Naive B cell (primary cell): ENCODE measurements at regions not wholly inside any gene's neighbourhood (a gene's known extent, or its start where the extent isn't known, plus 50 kb on each side); places are given as distances from the start of the nearest gene placed in this dataset.
A peak's percentile ranks its signal among the peaks of the same experiment; 100 is the strongest.

Experiments used
- ATAC-seq, 2 donors: fragments of 150-1000 bp; cut with Tn5 transposase; 2 replicates each; pipeline ENCODE4 v1.10.0; 2021; ENCODE audit warnings: low read depth in 2 of 2, mild to moderate bottlenecking in 2 of 2, moderate library complexity in 2 of 2
- DNase-seq: peaks from one replicate; pipeline ENCODE4 v3.0.0; 2022
- H3K27ac Mint-ChIP-seq, 6 donors: one replicate each; pipeline ENCODE4 v1.8.0; 2020 to 2022; ENCODE audit warnings: mild to moderate bottlenecking in 6 of 6, mixed read lengths in 6 of 6, moderate library complexity in 5 of 6, inconsistent platforms in 2 of 6
- H3K27me3 Mint-ChIP-seq, 3 donors: one replicate each; pipeline ENCODE4 v1.8.0; 2021 to 2022; ENCODE audit warnings: mixed read lengths in 3 of 3, mild to moderate bottlenecking in 1 of 3
- H3K36me3 Mint-ChIP-seq, 2 donors: one replicate each; pipeline ENCODE4 v1.8.0; 2020 to 2022; ENCODE audit warnings: mixed read lengths in 2 of 2, inconsistent platforms in 1 of 2, mild to moderate bottlenecking in 1 of 2
- H3K4me1 Mint-ChIP-seq, 3 donors: one replicate each; pipeline ENCODE4 v1.8.0; 2020 to 2022; ENCODE audit warnings: mixed read lengths in 3 of 3, inconsistent platforms in 1 of 3, mild to moderate bottlenecking in 1 of 3, moderate library complexity in 1 of 3
- H3K4me3 Mint-ChIP-seq, 8 donors: one replicate each; pipeline ENCODE4 v1.8.0; 2020 to 2022; ENCODE audit warnings: mild to moderate bottlenecking in 8 of 8, mixed read lengths in 8 of 8, moderate library complexity in 8 of 8, inconsistent platforms in 2 of 8
- H3K9me3 Mint-ChIP-seq, 7 donors: one replicate each; pipeline ENCODE4 v1.8.0; 2020 to 2022; ENCODE audit warnings: mixed read lengths in 7 of 7, mild to moderate bottlenecking in 5 of 7, inconsistent platforms in 2 of 7, moderate library complexity in 1 of 7

DNA sequence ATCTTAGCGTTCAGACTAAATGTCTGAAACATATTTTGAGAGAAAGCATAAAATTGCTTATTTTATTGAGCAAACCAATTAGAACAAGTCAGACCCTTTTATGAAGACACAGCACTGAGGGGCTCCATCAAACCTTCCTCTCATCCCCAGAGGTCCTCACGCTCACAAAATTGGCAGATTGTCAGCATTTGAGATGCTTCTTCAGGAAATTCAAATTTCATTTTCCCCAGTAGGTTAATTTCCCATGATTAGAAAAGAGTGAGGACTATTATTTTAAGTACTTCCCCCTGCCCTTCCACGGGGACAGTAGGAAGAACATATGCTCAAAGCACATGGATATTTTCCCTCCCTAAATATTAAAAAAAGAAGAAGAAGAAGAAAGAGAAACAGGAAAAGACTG, 851.8 kb downstream of the BRD1 start:
- Mint-ChIP-seq H3K27me3 (peaks cover 12 to 38% (median 14%) of the 10 kb centered on the region in 3 donors), H3K4me1 (no peaks in the 10 kb centered on the region), H3K9me3 (peaks cover 0 to 13% (median 4%) of the 10 kb centered on the region in 7 donors), H3K27ac (no peak overlapping the region), H3K4me3 (no peak overlapping the region), H3K36me3 (peaks cover 0 to 8% of the 10 kb centered on the region in 2 donors)
- no peak for DNase-seq
- ATAC-seq, result no peak

GRCh38 chr22:48975316-48975741, 852.3 kb downstream of the BRD1 start:
- no peak overlapping the region for H3K27ac Mint-ChIP-seq
- no peak for DNase-seq
- H3K9me3 Mint-ChIP-seq, result peaks cover 0 to 13% (median 4%) of the 10 kb centered on the region in 7 donors
- no peak for ATAC-seq
- H3K4me1 Mint-ChIP-seq, result no peaks in the 10 kb centered on the region
- H3K4me3 Mint-ChIP-seq, result no peak overlapping the region
- peaks cover 0 to 8% of the 10 kb centered on the region in 2 donors for H3K36me3 Mint-ChIP-seq
- H3K27me3 Mint-ChIP-seq, result peaks cover 8 to 40% (median 12%) of the 10 kb centered on the region in 3 donors

- Mint-ChIP-seq H3K36me3 (peaks cover 0 to 8% of the 10 kb centered on the region in 2 donors), H3K27me3 (peaks cover 4 to 40% (median 12%) of the 10 kb centered on the region in 3 donors), H3K4me1 (no peaks in the 10 kb centered on the region), H3K4me3 (no peak overlapping the region), H3K27ac (no peak overlapping the region), H3K9me3 (peaks cover 0 to 13% (median 4%) of the 10 kb centered on the region in 7 donors)
- DNase-seq (no peak), ATAC-seq (no peak)
These were observed 853.0 kb downstream of the BRD1 start for GRCh38 chr22:48974443-48975315.

- Mint-ChIP-seq H3K9me3 (peaks cover 0 to 5% (median 1%) of the 10 kb centered on the region in 7 donors), H3K27me3 (peaks cover 4 to 37% (median 12%) of the 10 kb centered on the region in 3 donors), H3K27ac (no peak overlapping the region), H3K4me1 (no peaks in the 10 kb centered on the region), H3K4me3 (no peak overlapping the region), H3K36me3 (peaks cover 0 to 3% of the 10 kb centered on the region in 2 donors)
- DNase-seq, result no peak
- no peak for ATAC-seq
These were observed 854.0 kb downstream of the BRD1 start for GRCh38 chr22:48973694-48974041.

DNA sequence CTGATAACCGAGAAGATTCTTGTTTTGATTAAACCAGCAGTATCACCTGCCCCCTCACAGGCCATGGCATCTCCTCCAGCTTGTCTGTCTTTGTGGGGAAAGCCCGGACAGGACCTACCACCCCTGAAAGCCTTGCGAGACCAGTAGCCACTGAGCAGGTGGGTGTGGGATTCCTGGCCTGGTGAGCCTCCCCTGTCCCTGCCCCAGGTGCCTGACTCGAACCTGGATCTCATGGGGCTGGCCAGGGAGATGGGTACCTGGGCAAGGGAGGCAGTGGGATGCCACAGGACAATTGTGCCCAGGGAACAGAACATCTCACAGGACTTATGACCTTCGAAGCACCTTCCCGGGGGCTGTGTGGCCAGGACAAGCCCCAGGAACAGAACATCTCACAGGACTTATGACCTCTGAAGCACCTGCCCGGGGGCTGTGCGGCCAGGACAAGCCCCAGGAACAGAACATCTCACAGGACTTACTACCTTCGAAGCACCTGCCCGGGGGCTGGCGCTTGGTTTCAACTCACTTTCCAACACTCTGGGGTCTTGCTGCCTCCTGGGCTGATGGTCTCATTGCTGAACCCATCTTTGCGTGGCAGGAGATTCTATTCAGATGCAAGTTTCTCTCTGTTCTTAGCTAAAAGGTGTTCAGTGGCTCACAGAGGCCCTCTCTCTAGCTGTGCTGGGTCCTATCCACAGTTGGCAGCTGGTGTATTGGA, 854.5 kb downstream of the BRD1 start:
- no peaks in the 10 kb centered on the region for H3K36me3 Mint-ChIP-seq
- ATAC-seq, result no peak
- no peak overlapping the region for H3K27ac Mint-ChIP-seq

GRCh38 chr22:48968201-48968959, 859.3 kb downstream of the BRD1 start:
- Mint-ChIP-seq H3K27me3 (peaks cover 0 to 26% (median 7%) of the 10 kb centered on the region in 3 donors), H3K9me3 (peaks cover 0 to 13% (median 4%) of the 10 kb centered on the region in 7 donors), H3K27ac (no peak overlapping the region), H3K4me1 (no peaks in the 10 kb centered on the region), H3K36me3 (no peaks in the 10 kb centered on the region), H3K4me3 (no peak overlapping the region)
- DNase-seq (no peak), ATAC-seq (no peak)

More for the DNA sequence above, 854.5 kb downstream of the BRD1 start:
- Mint-ChIP-seq H3K4me1 (no peaks in the 10 kb centered on the region), H3K27me3 (peaks cover 4 to 35% (median 12%) of the 10 kb centered on the region in 3 donors), H3K4me3 (no peak overlapping the region), H3K9me3 (peaks cover 0 to 4% (median 0%) of the 10 kb centered on the region in 7 donors)
- no peak for DNase-seq

- Mint-ChIP-seq H3K4me3 (no peak overlapping the region), H3K27me3 (peaks cover 16 to 41% (median 38%) of the 10 kb centered on the region in 3 donors), H3K27ac (no peak overlapping the region), H3K36me3 (no peaks in the 10 kb centered on the region), H3K9me3 (peaks cover 0 to 18% (median 5%) of the 10 kb centered on the region in 7 donors), H3K4me1 (no peaks in the 10 kb centered on the region)
- DNase-seq (no peak), ATAC-seq (no peak)
These were observed 864.3 kb downstream of the BRD1 start for GRCh38 chr22:48963405-48963804.

DNA sequence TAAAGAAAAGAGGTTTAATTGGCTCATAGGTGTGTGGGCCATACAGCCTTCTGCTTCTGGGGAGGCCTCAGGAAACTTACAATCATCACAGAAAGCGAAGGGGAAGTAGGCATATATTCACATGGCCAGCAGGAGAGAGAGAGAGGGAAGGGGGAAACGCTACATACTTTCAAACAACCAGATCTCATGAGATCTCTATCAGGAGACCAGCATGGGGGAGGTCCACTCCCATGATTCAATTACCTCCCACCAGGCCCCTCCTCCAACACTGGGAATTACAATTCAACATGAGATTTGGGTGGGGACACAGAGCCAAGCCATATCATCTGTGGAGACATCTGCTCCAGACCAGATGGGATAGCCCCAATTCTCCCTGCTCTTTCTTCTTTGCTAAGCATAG, 866.0 kb downstream of the BRD1 start:
- Mint-ChIP-seq H3K36me3 (no peaks in the 10 kb centered on the region), H3K27me3 (peaks cover 17 to 41% (median 38%) of the 10 kb centered on the region in 3 donors), H3K4me1 (no peaks in the 10 kb centered on the region), H3K4me3 (no peak overlapping the region), H3K9me3 (peaks cover 0 to 18% (median 8%) of the 10 kb centered on the region in 7 donors), H3K27ac (no peak overlapping the region)
- ATAC-seq (no peak), DNase-seq (no peak)

DNA sequence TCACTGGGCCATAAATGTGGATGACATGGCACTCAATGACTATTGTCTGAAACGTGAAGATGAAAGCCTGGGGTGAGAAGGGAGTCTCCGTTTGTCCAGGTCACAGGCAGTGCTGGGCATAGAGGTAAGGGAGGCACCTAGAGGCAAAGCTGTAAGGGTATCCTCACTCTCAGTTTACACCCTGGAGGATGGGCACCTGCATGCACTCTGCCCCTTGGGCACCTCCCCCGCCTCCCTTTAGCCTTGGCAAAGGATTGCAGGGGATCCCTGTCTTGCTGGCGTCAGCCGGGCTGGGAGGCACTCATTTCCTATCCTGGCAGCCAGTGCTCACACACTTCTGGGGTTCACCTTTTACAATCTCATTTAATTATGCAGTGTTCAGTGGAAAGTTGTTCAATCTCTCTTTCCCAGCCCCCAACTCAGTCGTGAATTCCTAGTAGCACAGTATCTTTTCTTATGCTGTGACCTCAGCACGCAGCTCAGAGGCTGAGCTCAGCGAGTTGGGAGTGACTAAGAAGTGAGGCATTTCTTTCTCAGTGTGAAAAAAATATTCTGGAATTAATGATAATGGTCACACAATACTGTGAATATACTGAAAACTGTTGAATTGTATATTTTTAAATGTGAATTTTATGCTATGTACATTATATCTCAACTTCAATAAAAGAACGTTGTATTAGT, 866.6 kb downstream of the BRD1 start:
- DNase-seq (no peak), ATAC-seq (no peak)
- no peak overlapping the region for H3K4me3 Mint-ChIP-seq
- H3K27me3 Mint-ChIP-seq, result peaks cover 20 to 41% (median 38%) of the 10 kb centered on the region in 3 donors
- H3K4me1 Mint-ChIP-seq, result peaks cover 0 to 4% (median 0%) of the 10 kb centered on the region in 3 donors
- no peaks in the 10 kb centered on the region for H3K36me3 Mint-ChIP-seq
- no peak overlapping the region for H3K27ac Mint-ChIP-seq
- H3K9me3 Mint-ChIP-seq, result peaks cover 0 to 18% (median 11%) of the 10 kb centered on the region in 7 donors

GRCh38 chr22:48960576-48960975, 867.1 kb downstream of the BRD1 start:
- Mint-ChIP-seq H3K9me3 (peaks cover 0 to 18% (median 11%) of the 10 kb centered on the region in 7 donors), H3K4me3 (no peak overlapping the region), H3K4me1 (peaks cover 0 to 4% (median 0%) of the 10 kb centered on the region in 3 donors), H3K27ac (no peak overlapping the region), H3K27me3 (peaks cover 20 to 41% (median 38%) of the 10 kb centered on the region in 3 donors), H3K36me3 (no peaks in the 10 kb centered on the region)
- DNase-seq, result no peak
- no peak for ATAC-seq

- Mint-ChIP-seq H3K36me3 (no peaks in the 10 kb centered on the region), H3K27ac (no peak overlapping the region), H3K27me3 (peaks cover 20 to 41% (median 38%) of the 10 kb centered on the region in 3 donors), H3K9me3 (peaks cover 0 to 16% (median 11%) of the 10 kb centered on the region in 7 donors), H3K4me1 (peaks cover 0 to 4% (median 0%) of the 10 kb centered on the region in 3 donors), H3K4me3 (peak overlapping the region in 1 of 8 donors; percentile 25)
- no peak for ATAC-seq
- no peak for DNase-seq
These were observed 868.2 kb downstream of the BRD1 start for GRCh38 chr22:48959496-48959895.

DNA sequence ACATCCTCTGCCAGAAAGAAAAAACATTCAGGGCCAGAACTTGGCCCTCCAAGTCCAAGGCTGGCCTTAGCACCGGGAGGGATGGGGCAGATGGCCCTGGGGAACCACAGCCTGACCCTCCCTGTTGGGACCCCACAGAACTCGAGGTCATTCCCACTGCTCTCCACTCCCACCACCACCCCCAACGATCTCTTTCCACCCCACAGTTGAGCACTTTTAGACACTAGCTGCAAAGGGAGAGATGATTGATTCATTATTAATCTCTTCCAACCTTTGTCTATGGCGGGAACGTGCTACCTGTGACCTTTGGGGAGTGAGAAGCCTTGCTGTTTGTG, 869.7 kb downstream of the BRD1 start:
- DNase-seq, result no peak
- no peak overlapping the region for H3K4me3 Mint-ChIP-seq
- peaks cover 0 to 4% (median 0%) of the 10 kb centered on the region in 3 donors for H3K4me1 Mint-ChIP-seq
- ATAC-seq, result no peak
- no peaks in the 10 kb centered on the region for H3K36me3 Mint-ChIP-seq
- H3K9me3 Mint-ChIP-seq, result peaks cover 0 to 10% (median 2%) of the 10 kb centered on the region in 7 donors
- H3K27ac Mint-ChIP-seq, result no peak overlapping the region
- H3K27me3 Mint-ChIP-seq, result peaks cover 20 to 30% (median 22%) of the 10 kb centered on the region in 3 donors
